Thyroid gland (tissue), 4 donors: ENCODE measurements at regions not wholly inside any gene's neighbourhood (a gene's known extent, or its start where the extent isn't known, plus 50 kb on each side); places are given as distances from the start of the nearest gene placed in this dataset.

Source experiments
- DNase-seq, 2 donors: peaks; one replicate each; pipeline ENCODE4 v3.0.0-alpha.2; 2019
- H3K27ac ChIP-seq, 3 donors: fragments of 200-600 bp; sonication (generic); 1 replicate in 2 of 3; 2 replicates in 1 of 3; pipeline ENCODE4 v1.5.1; 2016 to 2019; ENCODE audit warnings: mild to moderate bottlenecking in 1 of 3, moderate library complexity in 1 of 3
- H3K27me3 ChIP-seq: fragments of 200-600 bp; sonication (generic); one replicate; pipeline ENCODE4 v1.5.1; 2019
- H3K36me3 ChIP-seq, 2 donors: fragments of 200-600 bp; sonication (generic); one replicate each; pipeline ENCODE4 v1.5.1; 2016 to 2019
- H3K4me1 ChIP-seq, 2 donors: fragments of 200-600 bp; sonication (generic); one replicate each; pipeline ENCODE4 v1.5.1; 2017 to 2019
- H3K4me3 ChIP-seq, 3 donors: fragments of 200-600 bp; sonication (generic); replicated peaks in 1 of 3; 1 replicate in 2 of 3; 2 replicates in 1 of 3; pipeline ENCODE4 v1.5.1; 2016; ENCODE audit warnings: mild to moderate bottlenecking in 1 of 3
- H3K9me3 ChIP-seq: fragments of 200-600 bp; sonication (generic); one replicate; pipeline ENCODE4 v1.5.1; 2017
- CTCF ChIP-seq, 6 experiments: fragments of 200-600 bp in 3 of 6; fragments of 450-650 bp in 3 of 6; sonication (generic) in 3 of 6; IDR thresholded peaks; one replicate each; pipeline ENCODE4 v1.5.1; 2016 to 2019; ENCODE audit warnings: antibody characterized with exemption in 6 of 6, mild to moderate bottlenecking in 2 of 6, inconsistent platforms in 1 of 6, moderate library complexity in 1 of 6
- POLR2A ChIP-seq, 2 donors: fragments of 450-650 bp; IDR thresholded peaks; one replicate each; pipeline ENCODE4 v1.6.1; 2017; ENCODE audit warnings: antibody characterized with exemption in 2 of 2, mild to moderate bottlenecking in 2 of 2, moderate library complexity in 1 of 2
- WGBS, 2 donors: methylation state at CpG; one replicate each; pipeline ENCODE4 v1.1.5; 2017; 5-methylcytosine and 5-hydroxymethylcytosine counted together
- intact Hi-C: fragments of 100-400 bp; cut with DNase I; formaldehyde crosslinking; loops from one replicate; pipeline ENCODE4 v1.15.1; 2023

- Histone ChIP-seq H3K4me1 (no peaks in the 10 kb centered on the region), H3K27me3 (no peaks in the 10 kb centered on the region), H3K4me3 (no peak overlapping the region), H3K9me3 (no peaks in the 10 kb centered on the region), H3K36me3 (no peaks in the 10 kb centered on the region), H3K27ac (no peak overlapping the region)
- no peak for TF ChIP-seq CTCF (IDR thresholded peaks at IDR 0.05)
- TF ChIP-seq POLR2A (IDR thresholded peaks at IDR 0.05), result no peak
- DNase-seq, result no peak
- WGBS, 2 donors, result 91 to 93% methylated on average over 6 of the region's 6 CpGs
- intact Hi-C loops, result no loop called here
These were observed 76.8 kb upstream of the GATA2 start for GRCh38 chr3:128569756-128570155.

- Histone ChIP-seq H3K4me3 (no peak overlapping the region), H3K4me1 (no peaks in the 10 kb centered on the region), H3K27me3 (no peaks in the 10 kb centered on the region), H3K9me3 (no peaks in the 10 kb centered on the region), H3K27ac (no peak overlapping the region), H3K36me3 (no peaks in the 10 kb centered on the region)
- TF ChIP-seq CTCF (IDR thresholded peaks at IDR 0.05) (no peak), POLR2A (IDR thresholded peaks at IDR 0.05) (no peak)
- intact Hi-C loops, result no loop called here
- WGBS, 2 donors, result 73 to 81% methylated on average over 17 of the region's 17 CpGs
- no peak for DNase-seq
These were observed 75.8 kb upstream of the GATA2 start for GRCh38 chr3:128568602-128569490.

- 82 to 86% methylated on average over 9 to 11 of the region's 12 CpGs for WGBS, 2 donors
- H3K27me3 ChIP-seq, result no peaks in the 10 kb centered on the region
These were observed 74.8 kb upstream of the GATA2 start for GRCh38 chr3:128567705-128568356.

GRCh38 chr3:128567141-128567540 lies 74.1 kb upstream of the GATA2 start:
- no peak for TF ChIP-seq POLR2A (IDR thresholded peaks at IDR 0.05)
- TF ChIP-seq CTCF (IDR thresholded peaks at IDR 0.05), result no peak
- no peak for DNase-seq
- intact Hi-C loops, result no loop called here
- no peak overlapping the region for H3K27ac ChIP-seq
- no peak overlapping the region for H3K4me3 ChIP-seq
- H3K36me3 ChIP-seq, result no peaks in the 10 kb centered on the region
- no peaks in the 10 kb centered on the region for H3K27me3 ChIP-seq
- no peaks in the 10 kb centered on the region for H3K9me3 ChIP-seq
- 87 to 93% methylated on average over 6 of the region's 6 CpGs for whole genome bisulfite sequencing, 2 donors
- H3K4me1 ChIP-seq, result no peaks in the 10 kb centered on the region

More at GRCh38 chr3:128567705-128568356, 74.8 kb upstream of the GATA2 start:
- intact Hi-C loops, result no loop called here
- no peaks in the 10 kb centered on the region for H3K9me3 ChIP-seq
- H3K36me3 ChIP-seq, result no peaks in the 10 kb centered on the region
- TF ChIP-seq POLR2A (IDR thresholded peaks at IDR 0.05), result no peak
- H3K27ac ChIP-seq, result no peak overlapping the region
- H3K4me3 ChIP-seq, result no peak overlapping the region
- H3K4me1 ChIP-seq, result no peaks in the 10 kb centered on the region
- DNase-seq, result no peak

- H3K4me1 ChIP-seq, result no peaks in the 10 kb centered on the region
- WGBS, 2 donors, result 79 to 81% methylated on average over 7 of the region's 7 CpGs
- no peaks in the 10 kb centered on the region for H3K27me3 ChIP-seq
- H3K27ac ChIP-seq, result no peak overlapping the region
- no peaks in the 10 kb centered on the region for H3K9me3 ChIP-seq
- H3K36me3 ChIP-seq, result no peaks in the 10 kb centered on the region
- intact Hi-C loops, result no loop called here
- DNase-seq, result no peak
- H3K4me3 ChIP-seq, result no peak overlapping the region
- TF ChIP-seq CTCF (IDR thresholded peaks at IDR 0.05), result no peak
- no peak for TF ChIP-seq POLR2A (IDR thresholded peaks at IDR 0.05)
These were observed 70.4 kb upstream of the GATA2 start for GRCh38 chr3:128563439-128563838.
